Calu3 (cell line): ENCODE measurements at regions not wholly inside any gene's neighbourhood (a gene's known extent, or its start where the extent isn't known, plus 50 kb on each side); places are given as distances from the start of the nearest gene placed in this dataset.

Experiments used
- BruUV-seq: library from RNA; stranded (reverse); fragments of 400-500 nt; replicated peaks from 2 replicates; lab custom pipeline; 2021; lab: Mats Ljungman, UMichigan
- CTCF ChIA-PET: fragments of 300-600 bp; sonication (Branson Sonifier 250); formaldehyde crosslinking; loops from one replicate; lab custom pipeline; 2022; ENCODE audit warnings: antibody characterized with exemption; lab: Charles Lee
- DNase-seq: peaks from one replicate; pipeline ENCODE4 v3.0.0; 2022
- H3K27ac Mint-ChIP-seq: one replicate; pipeline ENCODE4 v1.8.0; 2022; ENCODE audit warnings: mixed read lengths; ENCODE audit not compliant: unreplicated experiment
- H3K27me3 Mint-ChIP-seq: one replicate; pipeline ENCODE4 v1.8.0; 2022; ENCODE audit warnings: mixed read lengths; ENCODE audit not compliant: unreplicated experiment
- H3K36me3 Mint-ChIP-seq: one replicate; pipeline ENCODE4 v1.8.0; 2022; ENCODE audit warnings: mild to moderate bottlenecking, moderate library complexity, mixed read lengths; ENCODE audit not compliant: insufficient read depth, unreplicated experiment
- H3K4me1 Mint-ChIP-seq: one replicate; pipeline ENCODE4 v1.8.0; 2022; ENCODE audit warnings: mild to moderate bottlenecking, low read depth, mixed read lengths; ENCODE audit not compliant: unreplicated experiment
- H3K4me3 Mint-ChIP-seq: one replicate; pipeline ENCODE4 v1.8.0; 2022; ENCODE audit warnings: mild to moderate bottlenecking, low read depth, moderate library complexity, mixed read lengths; ENCODE audit not compliant: unreplicated experiment
- H3K9me3 Mint-ChIP-seq: one replicate; pipeline ENCODE4 v1.8.0; 2022; ENCODE audit warnings: low read depth, mixed read lengths; ENCODE audit not compliant: unreplicated experiment
- intact Hi-C: fragments of 100-400 bp; cut with micrococcal nuclease; formaldehyde crosslinking; loops from one replicate; pipeline ENCODE4 v1.10.0; 2022; ENCODE audit not compliant: unreplicated experiment
- TF ChIP-seq, protein P1 (sequence below): fragments of 200-600 bp; IDR thresholded peaks from one replicate; pipeline ENCODE4 v1.8.0; 2022; ENCODE audit warnings: antibody characterized with exemption; ENCODE audit not compliant: unreplicated experiment

DNA sequence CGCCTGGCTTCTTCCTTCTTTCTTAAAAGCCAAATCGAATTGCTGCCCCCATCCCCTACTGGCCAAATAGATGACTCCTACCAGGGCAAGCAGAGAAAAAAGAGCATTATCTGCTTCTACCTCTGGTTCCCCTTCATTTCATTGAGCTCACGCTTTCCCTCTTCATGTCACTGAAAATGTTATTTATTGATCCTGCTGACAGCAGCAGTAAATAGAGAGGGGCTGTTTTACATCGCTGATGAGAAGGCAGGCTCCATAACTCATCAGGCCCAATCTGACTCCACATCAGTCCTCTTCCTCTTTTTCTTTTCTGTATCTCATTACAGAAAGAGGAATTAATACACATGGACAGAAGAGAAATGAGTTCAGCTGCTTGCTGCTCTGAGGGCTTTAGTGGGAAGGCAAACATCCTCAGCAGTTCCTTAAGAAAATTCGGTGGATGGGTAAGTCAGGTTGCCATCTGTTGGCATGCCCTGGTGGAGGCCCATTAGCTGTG is 904.1 kb downstream of the KCNMA1 start:
- BruUV-seq: no TSS peak
- H3K36me3 Mint-ChIP-seq: no peaks in the 10 kb centered on the region
- DNase-seq: no peak
- no peak overlapping the region for H3K4me3 Mint-ChIP-seq
- TF ChIP-seq, protein P1, sequence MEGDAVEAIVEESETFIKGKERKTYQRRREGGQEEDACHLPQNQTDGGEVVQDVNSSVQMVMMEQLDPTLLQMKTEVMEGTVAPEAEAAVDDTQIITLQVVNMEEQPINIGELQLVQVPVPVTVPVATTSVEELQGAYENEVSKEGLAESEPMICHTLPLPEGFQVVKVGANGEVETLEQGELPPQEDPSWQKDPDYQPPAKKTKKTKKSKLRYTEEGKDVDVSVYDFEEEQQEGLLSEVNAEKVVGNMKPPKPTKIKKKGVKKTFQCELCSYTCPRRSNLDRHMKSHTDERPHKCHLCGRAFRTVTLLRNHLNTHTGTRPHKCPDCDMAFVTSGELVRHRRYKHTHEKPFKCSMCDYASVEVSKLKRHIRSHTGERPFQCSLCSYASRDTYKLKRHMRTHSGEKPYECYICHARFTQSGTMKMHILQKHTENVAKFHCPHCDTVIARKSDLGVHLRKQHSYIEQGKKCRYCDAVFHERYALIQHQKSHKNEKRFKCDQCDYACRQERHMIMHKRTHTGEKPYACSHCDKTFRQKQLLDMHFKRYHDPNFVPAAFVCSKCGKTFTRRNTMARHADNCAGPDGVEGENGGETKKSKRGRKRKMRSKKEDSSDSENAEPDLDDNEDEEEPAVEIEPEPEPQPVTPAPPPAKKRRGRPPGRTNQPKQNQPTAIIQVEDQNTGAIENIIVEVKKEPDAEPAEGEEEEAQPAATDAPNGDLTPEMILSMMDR: no peak
- no peak overlapping the region for H3K27ac Mint-ChIP-seq
- H3K27me3 Mint-ChIP-seq: no peaks in the 10 kb centered on the region
- intact Hi-C loops: no loop called here
- CTCF ChIA-PET: interaction anchor here (0.7 kb wide), 1 partner anchor 832 kb away, joined by 3 read pairs; no protein-coding TSS in a partner anchor
- H3K4me1 Mint-ChIP-seq: no peaks in the 10 kb centered on the region
- peaks cover 18% of the 10 kb centered on the region for H3K9me3 Mint-ChIP-seq

GRCh38 chr10:76732306-76732705 is 905.3 kb downstream of the KCNMA1 start:
- Mint-ChIP-seq H3K4me3 (no peak overlapping the region), H3K4me1 (no peaks in the 10 kb centered on the region), H3K27ac (no peak overlapping the region), H3K36me3 (no peaks in the 10 kb centered on the region), H3K9me3 (peaks cover 17% of the 10 kb centered on the region), H3K27me3 (no peaks in the 10 kb centered on the region)
- BruUV-seq: no TSS peak
- no peak for DNase-seq
- intact Hi-C loops: no loop called here
- CTCF ChIA-PET: no interaction called here
- TF ChIP-seq, protein P1: no peak

GRCh38 chr10:76729841-76730487 is 907.6 kb downstream of the KCNMA1 start:
- no TSS peak for BruUV-seq
- TF ChIP-seq, protein P1: no peak
- CTCF ChIA-PET: no interaction called here
- Mint-ChIP-seq H3K27me3 (no peaks in the 10 kb centered on the region), H3K27ac (no peak overlapping the region), H3K36me3 (no peaks in the 10 kb centered on the region), H3K4me3 (no peak overlapping the region), H3K4me1 (no peaks in the 10 kb centered on the region), H3K9me3 (peaks cover 12% of the 10 kb centered on the region)
- intact Hi-C loops: no loop called here
- DNase-seq: no peak

DNA sequence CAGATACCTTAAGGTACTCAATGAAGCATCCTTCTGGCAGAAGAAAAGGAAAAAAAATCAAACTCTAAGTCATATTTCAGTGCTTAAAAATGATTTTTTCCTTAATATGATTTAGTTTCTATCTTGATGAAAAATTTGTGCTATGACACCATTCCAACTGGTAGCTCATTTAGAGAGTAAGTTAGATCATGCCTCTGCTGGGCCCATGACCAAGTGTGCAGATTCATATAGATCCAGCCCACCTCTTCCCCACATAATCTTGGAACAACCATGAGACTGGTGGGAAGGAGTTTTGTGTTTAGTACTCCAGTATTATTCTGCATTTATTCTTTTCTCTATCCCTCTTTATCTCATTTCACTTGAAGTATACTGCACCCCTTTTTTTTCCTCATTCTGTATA is 908.3 kb downstream of the KCNMA1 start:
- no peak overlapping the region for H3K4me3 Mint-ChIP-seq
- no peaks in the 10 kb centered on the region for H3K27me3 Mint-ChIP-seq
- DNase-seq: no peak
- CTCF ChIA-PET: no interaction called here
- intact Hi-C loops: no loop called here
- BruUV-seq: no TSS peak
- peaks cover 12% of the 10 kb centered on the region for H3K9me3 Mint-ChIP-seq
- H3K27ac Mint-ChIP-seq: no peak overlapping the region
- H3K36me3 Mint-ChIP-seq: no peaks in the 10 kb centered on the region
- TF ChIP-seq, protein P1: no peak
- no peaks in the 10 kb centered on the region for H3K4me1 Mint-ChIP-seq
